ENCODE measurements at regions not wholly inside any gene's neighbourhood (a gene's known extent, or its start where the extent isn't known, plus 50 kb on each side); places are given as distances from the start of the nearest gene placed in this dataset.
A peak's percentile ranks its signal among the peaks of the same experiment; 100 is the strongest.

- intact Hi-C loops (cut with DNase I), result no loop called here
- peaks cover 5% of the 10 kb centered on the region for H3K4me1 ChIP-seq (ENCODE audit: control insufficient read depth, insufficient read depth, low read length)
- ATAC-seq (no peak), DNase-seq (no peak)
- WGBS, result 97% methylated on average over 22 of the region's 22 CpGs
- H3K9me3 ChIP-seq (ENCODE audit: control insufficient read depth, low read length), result no peaks in the 10 kb centered on the region
- H3K27me3 ChIP-seq (ENCODE audit: control insufficient read depth, insufficient read depth), result no peaks in the 10 kb centered on the region
- H3K4me3 ChIP-seq (ENCODE audit: low read length), result no peak overlapping the region
- no peak overlapping the region for H3K27ac ChIP-seq (ENCODE audit: low read length)
Observed at GRCh38 chr18:10068766-10069567, 155.2 kb downstream of the VAPA start.

DNA sequence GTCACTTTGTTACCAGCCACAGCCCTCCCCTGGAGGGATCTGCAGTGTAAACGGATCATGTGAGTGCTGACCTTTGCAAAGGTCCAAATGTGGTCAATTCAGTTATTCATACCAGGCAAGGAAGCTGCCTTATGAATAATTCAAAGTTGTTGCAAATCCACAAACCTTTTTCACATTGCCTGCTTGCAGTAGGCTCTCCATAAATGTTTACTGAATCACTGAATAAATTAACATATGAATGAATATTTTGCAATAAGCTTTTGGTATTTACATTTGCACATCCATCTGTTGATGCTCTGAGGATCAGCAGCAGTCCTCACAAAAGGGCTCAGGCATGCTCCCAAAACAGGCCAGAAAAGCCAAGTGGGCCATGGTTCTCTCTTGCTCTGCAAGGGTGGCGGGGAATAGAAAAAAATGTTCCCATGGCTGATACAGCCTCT, 156.8 kb downstream of the VAPA start:
- intact Hi-C loops (cut with DNase I), result no loop called here
- Histone ChIP-seq H3K4me3 (ENCODE audit: low read length) (no peak overlapping the region), H3K27me3 (ENCODE audit: control insufficient read depth, insufficient read depth) (no peaks in the 10 kb centered on the region), H3K4me1 (ENCODE audit: control insufficient read depth, insufficient read depth, low read length) (peaks cover 5% of the 10 kb centered on the region), H3K27ac (ENCODE audit: low read length) (peak overlapping the region; percentile 46), H3K9me3 (ENCODE audit: control insufficient read depth, low read length) (no peaks in the 10 kb centered on the region)
- 70% methylated on average over 2 of the region's 2 CpGs for WGBS
- peak in 1 of 2 donors; percentile 68 for ATAC-seq
- no peak for DNase-seq

- ATAC-seq (peak in 1 of 2 donors; percentile 38), DNase-seq (no peak)
- Histone ChIP-seq H3K4me1 (ENCODE audit: control insufficient read depth, insufficient read depth, low read length) (peaks cover 5% of the 10 kb centered on the region), H3K27me3 (ENCODE audit: control insufficient read depth, insufficient read depth) (no peaks in the 10 kb centered on the region), H3K27ac (ENCODE audit: low read length) (no peak overlapping the region), H3K9me3 (ENCODE audit: control insufficient read depth, low read length) (no peaks in the 10 kb centered on the region), H3K4me3 (ENCODE audit: low read length) (no peak overlapping the region)
- intact Hi-C loops (cut with DNase I), result no loop called here
- WGBS, result 81% methylated on average over 5 of the region's 5 CpGs
Observed at GRCh38 chr18:10072671-10073175, 158.9 kb downstream of the VAPA start.

GRCh38 chr18:10074110-10074509, 160.3 kb downstream of the VAPA start:
- H3K4me3 ChIP-seq (ENCODE audit: low read length), result no peak overlapping the region
- ATAC-seq (no peak), DNase-seq (no peak)
- no peak overlapping the region for H3K27ac ChIP-seq (ENCODE audit: low read length)
- no peaks in the 10 kb centered on the region for H3K9me3 ChIP-seq (ENCODE audit: control insufficient read depth, low read length)
- H3K4me1 ChIP-seq (ENCODE audit: control insufficient read depth, insufficient read depth, low read length), result peaks cover 5% of the 10 kb centered on the region
- no peaks in the 10 kb centered on the region for H3K27me3 ChIP-seq (ENCODE audit: control insufficient read depth, insufficient read depth)
- intact Hi-C loops (cut with DNase I), result no loop called here
- 88% methylated on average over 3 of the region's 3 CpGs for WGBS

- Histone ChIP-seq H3K27me3 (ENCODE audit: control insufficient read depth, insufficient read depth) (no peaks in the 10 kb centered on the region), H3K27ac (ENCODE audit: low read length) (no peak overlapping the region), H3K4me1 (ENCODE audit: control insufficient read depth, insufficient read depth, low read length) (peaks cover 5% of the 10 kb centered on the region), H3K9me3 (ENCODE audit: control insufficient read depth, low read length) (no peaks in the 10 kb centered on the region), H3K4me3 (ENCODE audit: low read length) (no peak overlapping the region)
- intact Hi-C loops (cut with DNase I), result no loop called here
- WGBS, result 85% methylated on average over 9 of the region's 9 CpGs
- no peak for DNase-seq
- no peak for ATAC-seq
Observed at GRCh38 chr18:10074728-10075127, 160.9 kb downstream of the VAPA start.

- DNase-seq (no peak), ATAC-seq (peak in 1 of 2 donors; percentile 32)
- Histone ChIP-seq H3K4me1 (ENCODE audit: control insufficient read depth, insufficient read depth, low read length) (no peaks in the 10 kb centered on the region), H3K9me3 (ENCODE audit: control insufficient read depth, low read length) (no peaks in the 10 kb centered on the region), H3K27me3 (ENCODE audit: control insufficient read depth, insufficient read depth) (no peaks in the 10 kb centered on the region), H3K27ac (ENCODE audit: low read length) (no peak overlapping the region), H3K4me3 (ENCODE audit: low read length) (no peak overlapping the region)
- 95% methylated on average over 5 of the region's 5 CpGs for WGBS
- intact Hi-C loops (cut with DNase I), result no loop called here
Observed at GRCh38 chr18:10076502-10077030, 162.8 kb downstream of the VAPA start.

DNA sequence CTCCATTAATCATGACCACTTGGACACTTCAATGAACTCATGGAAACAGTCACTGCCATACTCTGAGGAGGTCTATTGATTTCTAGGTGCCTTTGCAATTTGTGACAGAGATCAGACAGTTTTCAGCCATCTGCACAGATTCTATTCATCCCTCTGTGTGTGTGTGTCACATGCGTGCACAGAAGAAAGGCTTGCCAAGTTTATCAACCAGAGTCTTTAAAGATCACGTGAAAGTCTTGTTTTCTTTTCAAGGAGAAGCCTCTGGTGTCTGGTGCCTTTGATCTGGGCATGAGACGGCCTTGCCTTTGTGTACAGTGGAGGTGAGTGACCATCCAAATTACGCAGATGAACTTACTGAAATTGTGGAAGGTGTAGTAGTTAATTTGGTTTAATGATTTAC, 164.2 kb downstream of the VAPA start:
- no peaks in the 10 kb centered on the region for H3K9me3 ChIP-seq (ENCODE audit: control insufficient read depth, low read length)
- no peak overlapping the region for H3K4me3 ChIP-seq (ENCODE audit: low read length)
- H3K27ac ChIP-seq (ENCODE audit: low read length), result no peak overlapping the region
- ATAC-seq (no peak), DNase-seq (no peak)
- peaks cover 1% of the 10 kb centered on the region for H3K4me1 ChIP-seq (ENCODE audit: control insufficient read depth, insufficient read depth, low read length)
- WGBS, result 77% methylated on average over 4 of the region's 4 CpGs
- no peaks in the 10 kb centered on the region for H3K27me3 ChIP-seq (ENCODE audit: control insufficient read depth, insufficient read depth)
- intact Hi-C loops (cut with DNase I), result no loop called here

DNA sequence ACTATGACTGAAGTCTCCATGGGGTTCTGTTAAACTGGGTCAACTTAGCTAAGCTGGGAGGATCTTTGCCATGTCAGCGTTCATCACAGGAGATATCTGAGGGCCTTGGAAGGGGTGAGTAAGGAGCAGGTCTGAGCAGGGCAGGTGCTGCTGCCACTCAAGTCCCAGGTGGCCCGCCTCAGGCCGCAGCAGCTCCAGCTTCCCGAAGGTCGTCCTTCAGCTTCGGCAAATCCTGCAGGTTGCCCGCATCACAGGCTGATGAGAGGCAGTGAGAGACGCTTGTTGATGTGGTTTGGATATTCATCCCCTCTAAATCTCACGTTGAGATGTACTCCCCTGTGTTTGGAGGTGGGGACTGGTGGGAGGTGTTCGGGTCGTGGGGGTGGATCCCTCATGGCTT, 166.6 kb downstream of the VAPA start:
- ATAC-seq (no peak), DNase-seq (no peak)
- no peak overlapping the region for H3K4me3 ChIP-seq (ENCODE audit: low read length)
- H3K27me3 ChIP-seq (ENCODE audit: control insufficient read depth, insufficient read depth), result no peaks in the 10 kb centered on the region
- WGBS, result 95% methylated on average over 11 of the region's 11 CpGs
- H3K4me1 ChIP-seq (ENCODE audit: control insufficient read depth, insufficient read depth, low read length), result peaks cover 1% of the 10 kb centered on the region
- H3K9me3 ChIP-seq (ENCODE audit: control insufficient read depth, low read length), result no peaks in the 10 kb centered on the region
- H3K27ac ChIP-seq (ENCODE audit: low read length), result no peak overlapping the region
- intact Hi-C loops (cut with DNase I), result no loop called here

DNA sequence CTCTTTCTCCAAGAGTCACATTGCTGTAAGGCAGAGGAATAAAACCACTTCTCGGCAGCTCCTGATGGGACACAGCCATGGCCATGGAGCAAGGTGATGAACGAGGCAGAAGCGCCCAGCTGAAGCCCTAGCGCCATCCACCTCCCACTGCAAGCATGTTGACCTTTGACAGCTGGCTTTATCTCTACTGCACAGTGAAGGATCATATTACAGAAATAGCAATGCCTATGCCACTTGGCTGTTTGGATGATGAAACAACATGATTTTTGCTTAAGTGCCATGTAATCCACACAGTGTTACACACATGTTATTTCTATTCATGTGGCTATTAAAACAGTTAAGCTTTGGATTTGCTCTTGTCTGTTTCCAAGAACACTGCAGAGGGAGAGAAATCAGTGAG, 167.7 kb downstream of the VAPA start:
- WGBS, result 58% methylated on average over 4 of the region's 4 CpGs
- Histone ChIP-seq H3K9me3 (ENCODE audit: control insufficient read depth, low read length) (no peaks in the 10 kb centered on the region), H3K27ac (ENCODE audit: low read length) (no peak overlapping the region), H3K4me3 (ENCODE audit: low read length) (no peak overlapping the region), H3K27me3 (ENCODE audit: control insufficient read depth, insufficient read depth) (no peaks in the 10 kb centered on the region), H3K4me1 (ENCODE audit: control insufficient read depth, insufficient read depth, low read length) (peaks cover 1% of the 10 kb centered on the region)
- ATAC-seq (peak; percentile 29 to 57), DNase-seq (no peak)
- intact Hi-C loops (cut with DNase I), result no loop called here

DNA sequence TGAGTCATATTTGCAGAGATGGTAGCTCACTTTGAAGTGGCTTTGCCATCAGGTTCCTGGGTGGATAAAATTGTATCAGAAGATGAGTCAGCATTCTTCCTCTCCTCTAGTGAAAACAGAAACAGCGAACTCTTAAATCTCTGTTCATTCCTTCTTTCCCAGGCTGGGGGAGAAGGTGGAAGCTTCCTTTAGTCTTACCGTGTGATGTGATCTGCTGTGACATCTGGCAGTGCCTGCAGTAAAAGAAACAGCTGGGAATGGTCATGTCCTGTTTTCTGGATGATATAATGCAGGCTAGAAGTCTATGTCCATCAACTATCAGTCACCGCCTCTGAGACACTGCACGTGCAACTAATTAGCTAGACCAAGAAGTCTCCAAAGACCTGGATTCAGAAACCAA, 171.6 kb downstream of the VAPA start:
- DNase-seq, result no peak
- intact Hi-C loops (cut with DNase I), result no loop called here
- H3K27ac ChIP-seq (ENCODE audit: low read length), result no peak overlapping the region
- 64% methylated on average over 4 of the region's 4 CpGs for WGBS
- ATAC-seq, result no peak
- H3K27me3 ChIP-seq (ENCODE audit: control insufficient read depth, insufficient read depth), result no peaks in the 10 kb centered on the region
- no peaks in the 10 kb centered on the region for H3K9me3 ChIP-seq (ENCODE audit: control insufficient read depth, low read length)
- H3K4me1 ChIP-seq (ENCODE audit: control insufficient read depth, insufficient read depth, low read length), result peaks cover 1% of the 10 kb centered on the region
- H3K4me3 ChIP-seq (ENCODE audit: low read length), result no peak overlapping the region

GRCh38 chr18:10085876-10086275, 172.1 kb downstream of the VAPA start:
- Histone ChIP-seq H3K4me3 (ENCODE audit: low read length) (no peak overlapping the region), H3K27ac (ENCODE audit: low read length) (no peak overlapping the region), H3K9me3 (ENCODE audit: control insufficient read depth, low read length) (no peaks in the 10 kb centered on the region), H3K4me1 (ENCODE audit: control insufficient read depth, insufficient read depth, low read length) (peaks cover 1% of the 10 kb centered on the region), H3K27me3 (ENCODE audit: control insufficient read depth, insufficient read depth) (no peaks in the 10 kb centered on the region)
- 82% methylated on average over 3 of the region's 3 CpGs for WGBS
- intact Hi-C loops (cut with DNase I), result no loop called here
- DNase-seq, result no peak
- ATAC-seq, result no peak

All from right cardiac atrium (tissue), 5 donors.